Adipose tissue (tissue), 3 donors: ENCODE measurements at regions not wholly inside any gene's neighbourhood (a gene's known extent, or its start where the extent isn't known, plus 50 kb on each side); places are given as distances from the start of the nearest gene placed in this dataset.

Source experiments
- H3K27ac ChIP-seq: one replicate; pipeline ENCODE4 v1.5.1; 2013; ENCODE audit warnings: low read depth, low read length
- WGBS, 3 donors: extraction: QIAGEN DNeasy Blood & Tissue Kit; methylation state at CpG; one replicate each; pipeline ENCODE4 v1.1.7; 2013; 5-methylcytosine and 5-hydroxymethylcytosine counted together
- donor health status: healthy with polysubstance abuse.
- donor health status: Bipolar disorder and iron deficiency.
- donor health status: healthy.

GRCh38 chr13:111042661-111043226 is 72.4 kb upstream of the ARHGEF7 start:
- no peak overlapping the region for H3K27ac ChIP-seq
- 71 to 79% (median 76%) methylated on average over 11 of the region's 11 CpGs for whole genome bisulfite sequencing, 3 donors

GRCh38 chr13:111040830-111041229 is 74.3 kb upstream of the ARHGEF7 start:
- 58 to 62% (median 61%) methylated on average over 7 of the region's 7 CpGs for WGBS, 3 donors
- no peak overlapping the region for H3K27ac ChIP-seq

GRCh38 chr13:111039735-111040134 is 75.4 kb upstream of the ARHGEF7 start:
- WGBS, 3 donors = 79 to 83% (median 80%) methylated on average over 5 of the region's 5 CpGs
- no peak overlapping the region for H3K27ac ChIP-seq

- H3K27ac ChIP-seq = no peak overlapping the region
- 69 to 78% (median 76%) methylated on average over 7 of the region's 7 CpGs for WGBS, 3 donors
These were observed 76.2 kb upstream of the ARHGEF7 start for GRCh38 chr13:111038887-111039286.

GRCh38 chr13:111037927-111038326 is 77.2 kb upstream of the ARHGEF7 start:
- 55 to 63% (median 56%) methylated on average over 12 of the region's 12 CpGs for WGBS, 3 donors
- H3K27ac ChIP-seq = no peak overlapping the region

GRCh38 chr13:111036665-111037064 is 78.4 kb upstream of the ARHGEF7 start:
- 91 to 93% (median 92%) methylated on average over 7 of the region's 7 CpGs for WGBS, 3 donors

GRCh38 chr13:111035861-111036260 is 79.2 kb upstream of the ARHGEF7 start:
- no peak overlapping the region for H3K27ac ChIP-seq
- WGBS, 3 donors = 61 to 80% (median 72%) methylated on average over 10 of the region's 10 CpGs

More at GRCh38 chr13:111036665-111037064, 78.4 kb upstream of the ARHGEF7 start:
- H3K27ac ChIP-seq = no peak overlapping the region

- no peak overlapping the region for H3K27ac ChIP-seq
- 76 to 80% (median 79%) methylated on average over 2 of the region's 2 CpGs for WGBS, 3 donors
These were observed 80.3 kb upstream of the ARHGEF7 start for GRCh38 chr13:111034811-111035210.

- 64 to 69% (median 67%) methylated on average over 15 to 16 of the region's 16 CpGs for WGBS, 3 donors
- H3K27ac ChIP-seq = no peak overlapping the region
These were observed 81.7 kb upstream of the ARHGEF7 start for GRCh38 chr13:111033172-111034130.

GRCh38 chr13:111031531-111031961 is 83.6 kb upstream of the ARHGEF7 start:
- no peak overlapping the region for H3K27ac ChIP-seq
- WGBS, 3 donors = 77 to 87% (median 78%) methylated on average over 8 of the region's 8 CpGs

GRCh38 chr13:111029957-111030609 is 85.0 kb upstream of the ARHGEF7 start:
- H3K27ac ChIP-seq = no peak overlapping the region
- 91 to 94% (median 91%) methylated on average over 29 of the region's 29 CpGs for WGBS, 3 donors

- 59 to 76% (median 74%) methylated on average over 16 of the region's 16 CpGs for WGBS, 3 donors
- no peak overlapping the region for H3K27ac ChIP-seq
These were observed 87.4 kb upstream of the ARHGEF7 start for GRCh38 chr13:111027458-111028439.

GRCh38 chr13:111025310-111025709 is 89.8 kb upstream of the ARHGEF7 start:
- 74 to 85% (median 85%) methylated on average over 1 of the region's 1 CpG for WGBS, 3 donors
- H3K27ac ChIP-seq = no peak overlapping the region

GRCh38 chr13:111022886-111023285 is 92.2 kb upstream of the ARHGEF7 start:
- H3K27ac ChIP-seq = no peak overlapping the region
- 88 to 90% (median 89%) methylated on average over 6 of the region's 6 CpGs for WGBS, 3 donors

GRCh38 chr13:111022241-111022640 is 92.9 kb upstream of the ARHGEF7 start:
- 85 to 97% (median 88%) methylated on average over 1 of the region's 1 CpG for WGBS, 3 donors
- no peak overlapping the region for H3K27ac ChIP-seq

GRCh38 chr13:111021270-111021669 is 93.8 kb upstream of the ARHGEF7 start:
- H3K27ac ChIP-seq = no peak overlapping the region
- 79 to 85% (median 83%) methylated on average over 1 of the region's 1 CpG for WGBS, 3 donors

- 81 to 88% (median 85%) methylated on average over 6 of the region's 6 CpGs for WGBS, 3 donors
These were observed 94.6 kb upstream of the ARHGEF7 start for GRCh38 chr13:111020546-111020945.

GRCh38 chr13:111020021-111020420 is 95.1 kb upstream of the ARHGEF7 start:
- WGBS, 3 donors = 90 to 97% (median 93%) methylated on average over 24 of the region's 24 CpGs
- no peak overlapping the region for H3K27ac ChIP-seq

More at GRCh38 chr13:111020546-111020945, 94.6 kb upstream of the ARHGEF7 start:
- H3K27ac ChIP-seq = no peak overlapping the region
